ENCODE measurements at regions not wholly inside any gene's neighbourhood (a gene's known extent, or its start where the extent isn't known, plus 50 kb on each side); places are given as distances from the start of the nearest gene placed in this dataset.

GRCh38 chr9:33623658-33624586 is 99.9 kb downstream of the ANKRD18B start:
- no peak for TF ChIP-seq POLR2A (IDR thresholded peaks at IDR 0.05; ENCODE audit: low read length)
- TF ChIP-seq GATA1 (IDR thresholded peaks at IDR 0.05; ENCODE audit: low read depth, low read length) = no peak

All from erythroblast (primary cell).